Sigmoid colon (tissue), 6 donors: ENCODE measurements at regions not wholly inside any gene's neighbourhood (a gene's known extent, or its start where the extent isn't known, plus 50 kb on each side); places are given as distances from the start of the nearest gene placed in this dataset.

ENCODE experiments used
- DNase-seq: peaks from one replicate; pipeline ENCODE4 v3.0.0-alpha.2; 2019
- H3K27ac ChIP-seq, 4 donors: fragments of 200-600 bp; sonication (generic); one replicate each; pipeline ENCODE4 v1.5.1; 2016 to 2019; ENCODE audit warnings: mild to moderate bottlenecking in 1 of 4
- H3K27me3 ChIP-seq, 3 donors: fragments of 200-600 bp; sonication (generic); one replicate each; pipeline ENCODE4 v1.5.1; 2019; ENCODE audit warnings: mild to moderate bottlenecking in 1 of 3
- H3K36me3 ChIP-seq, 4 donors: fragments of 200-600 bp; sonication (generic); one replicate each; pipeline ENCODE4 v1.5.1; 2016 to 2019
- H3K4me1 ChIP-seq, 4 donors: fragments of 200-600 bp; sonication (generic); one replicate each; pipeline ENCODE4 v1.5.1; 2017 to 2019
- H3K4me3 ChIP-seq, 4 donors: fragments of 200-600 bp; sonication (generic); one replicate each; pipeline ENCODE4 v1.5.1; 2017 to 2019; ENCODE audit warnings: mild to moderate bottlenecking in 2 of 4, moderate library complexity in 1 of 4
- H3K9me3 ChIP-seq, 4 donors: fragments of 200-600 bp in 3 of 4; sonication (generic) in 3 of 4; one replicate each; pipeline versions ENCODE4 v1.5.1 to v1.6.1; 2013 to 2019
- CTCF ChIP-seq, 4 experiments: fragments of 450-650 bp in 3 of 4; fragments of 200-600 bp in 1 of 4; IDR thresholded peaks; one replicate each; pipeline ENCODE4 v1.5.1; 2016 to 2019; ENCODE audit warnings: antibody characterized with exemption in 4 of 4, mild to moderate bottlenecking in 3 of 4, moderate library complexity in 2 of 4
- EP300 ChIP-seq, 4 donors: sonication (generic); formaldehyde crosslinking; IDR thresholded peaks; one replicate each; pipeline ENCODE4 v1.6.1; 2017; ENCODE audit warnings: antibody characterized with exemption in 4 of 4
- POLR2A ChIP-seq, 2 donors: fragments of 450-650 bp; IDR thresholded peaks; one replicate each; pipeline ENCODE4 v1.6.1; 2016; ENCODE audit warnings: antibody characterized with exemption in 2 of 2, mild to moderate bottlenecking in 2 of 2, moderate library complexity in 2 of 2
- POLR2AphosphoS5 ChIP-seq, 4 donors: sonication (generic); formaldehyde crosslinking; IDR thresholded peaks; one replicate each; pipeline ENCODE4 v1.6.1; 2017; ENCODE audit warnings: antibody characterized with exemption in 4 of 4
- WGBS, 2 donors: extraction: QIAGEN DNeasy Blood & Tissue Kit; methylation state at CpG; one replicate each; pipeline ENCODE4 v1.1.7; 2013; 5-methylcytosine and 5-hydroxymethylcytosine counted together
- intact Hi-C: fragments of 100-400 bp; cut with DNase I; formaldehyde crosslinking; loops from one replicate; pipeline ENCODE4 v1.15.1; 2023
- donor health status: healthy with polysubstance abuse.
- donor health status: healthy.

- no peaks in the 10 kb centered on the region for H3K9me3 ChIP-seq
- H3K4me3 ChIP-seq = no peak overlapping the region
- no peaks in the 10 kb centered on the region for H3K36me3 ChIP-seq
- no peak for DNase-seq
- H3K4me1 ChIP-seq = no peaks in the 10 kb centered on the region
- TF ChIP-seq POLR2A (IDR thresholded peaks at IDR 0.05) = no peak
- TF ChIP-seq CTCF (IDR thresholded peaks at IDR 0.05) = no peak
- no peak for TF ChIP-seq POLR2AphosphoS5 (IDR thresholded peaks at IDR 0.05)
- TF ChIP-seq EP300 (IDR thresholded peaks at IDR 0.05) = no peak
- 77 to 87% methylated on average over 8 of the region's 8 CpGs for WGBS, 2 donors
- no peak overlapping the region for H3K27ac ChIP-seq
- intact Hi-C loops = no loop called here
- H3K27me3 ChIP-seq = no peaks in the 10 kb centered on the region
These were observed 122.8 kb upstream of the CTTNBP2 start for GRCh38 chr7:117995850-117996650.

- no peak overlapping the region for H3K4me3 ChIP-seq
- WGBS, 2 donors = 81 to 82% methylated on average over 7 of the region's 7 CpGs
These were observed 124.9 kb upstream of the CTTNBP2 start for GRCh38 chr7:117997862-117998825.

GRCh38 chr7:118000480-118001202 is 127.4 kb upstream of the CTTNBP2 start:
- no peak for DNase-seq
- intact Hi-C loops = no loop called here
- 90 to 92% methylated on average over 6 of the region's 6 CpGs for WGBS, 2 donors
- TF ChIP-seq EP300 (IDR thresholded peaks at IDR 0.05) (no peak), POLR2A (IDR thresholded peaks at IDR 0.05) (no peak), POLR2AphosphoS5 (IDR thresholded peaks at IDR 0.05) (no peak), CTCF (IDR thresholded peaks at IDR 0.05) (no peak)
- Histone ChIP-seq H3K36me3 (no peaks in the 10 kb centered on the region), H3K27ac (no peak overlapping the region), H3K4me3 (no peak overlapping the region), H3K9me3 (no peaks in the 10 kb centered on the region), H3K4me1 (no peaks in the 10 kb centered on the region), H3K27me3 (no peaks in the 10 kb centered on the region)

More at GRCh38 chr7:117997862-117998825, 124.9 kb upstream of the CTTNBP2 start:
- no peaks in the 10 kb centered on the region for H3K27me3 ChIP-seq
- H3K36me3 ChIP-seq = no peaks in the 10 kb centered on the region
- intact Hi-C loops = no loop called here
- no peaks in the 10 kb centered on the region for H3K9me3 ChIP-seq
- no peak overlapping the region for H3K27ac ChIP-seq
- no peaks in the 10 kb centered on the region for H3K4me1 ChIP-seq
- DNase-seq = no peak
- TF ChIP-seq CTCF (IDR thresholded peaks at IDR 0.05) (no peak), POLR2AphosphoS5 (IDR thresholded peaks at IDR 0.05) (no peak), EP300 (IDR thresholded peaks at IDR 0.05) (no peak), POLR2A (IDR thresholded peaks at IDR 0.05) (no peak)

GRCh38 chr7:118003476-118003875 is 130.2 kb upstream of the CTTNBP2 start:
- TF ChIP-seq POLR2AphosphoS5 (IDR thresholded peaks at IDR 0.05) (no peak), CTCF (IDR thresholded peaks at IDR 0.05) (no peak)
- Histone ChIP-seq H3K4me1 (no peaks in the 10 kb centered on the region), H3K4me3 (no peak overlapping the region), H3K36me3 (no peaks in the 10 kb centered on the region), H3K9me3 (peaks cover 0 to 4% (median 0%) of the 10 kb centered on the region in 4 donors), H3K27ac (no peak overlapping the region), H3K27me3 (no peaks in the 10 kb centered on the region)
- DNase-seq = no peak
- 40 to 79% methylated on average over 1 of the region's 1 CpG for WGBS, 2 donors
- intact Hi-C loops = no loop called here
